IMR-90 (cell line): ENCODE measurements at regions not wholly inside any gene's neighbourhood (a gene's known extent, or its start where the extent isn't known, plus 50 kb on each side); places are given as distances from the start of the nearest gene placed in this dataset.

Source experiments
- ATAC-seq: fragments of 200-7000 bp; cut with Tn5 transposase; 2 replicates; pipeline ENCODE4 v1.9.1; 2020; ENCODE audit warnings: low read depth, mild to moderate bottlenecking, moderate library complexity
- BruUV-seq: library from RNA; stranded (reverse); fragments of 400-500 nt; replicated peaks from 2 replicates; lab custom pipeline; 2021; lab: Mats Ljungman, UMichigan
- CTCF ChIA-PET: fragments of 300-600 bp; formaldehyde crosslinking; extraction: SDS; loops from one replicate; lab custom pipeline; 2021; ENCODE audit warnings: antibody characterized with exemption; lab: Yijun Ruan, JAX
- POLR2A ChIA-PET: fragments of 300-600 bp; sonication (Branson Sonifier 250); formaldehyde crosslinking; loops from one replicate; lab custom pipeline; 2022; ENCODE audit warnings: antibody characterized with exemption; ENCODE audit not compliant: unreplicated experiment; lab: Charles Lee
- DNase-seq: peaks from one replicate; pipeline ENCODE4 v3.0.0; 2013
- H2AFZ ChIP-seq: replicated peaks from 2 replicates; pipeline ENCODE3; 2013; ENCODE audit warnings: low read length, mild to moderate bottlenecking; ENCODE audit not compliant: poor library complexity
- H2AK5ac ChIP-seq: 2 replicates; pipeline ENCODE4 v1.6.1; 2013; ENCODE audit warnings: low read depth, low read length, inconsistent platforms
- H2AK9ac ChIP-seq: replicated peaks from 2 replicates; pipeline ENCODE3; 2013; ENCODE audit warnings: mild to moderate bottlenecking, low read depth, low read length, moderate library complexity; ENCODE audit not compliant: poor library complexity
- H2BK120ac ChIP-seq: 2 replicates; pipeline ENCODE4 v1.6.1; 2013; ENCODE audit warnings: low read depth, low read length, inconsistent platforms
- H2BK15ac ChIP-seq: 3 replicates; pipeline ENCODE4 v1.6.1; 2013; ENCODE audit warnings: low read depth, low read length, inconsistent platforms
- H2BK20ac ChIP-seq: 2 replicates; pipeline ENCODE4 v1.6.1; 2013; ENCODE audit warnings: low read depth, mild to moderate bottlenecking, inconsistent platforms, low read length, moderate library complexity
- H2BK5ac ChIP-seq: 2 replicates; pipeline ENCODE4 v1.6.1; 2013; ENCODE audit warnings: mild to moderate bottlenecking, low read depth, low read length, inconsistent platforms; ENCODE audit not compliant: poor library complexity, severe bottlenecking
- H3K14ac ChIP-seq: replicated peaks from 2 replicates; pipeline ENCODE4 v1.6.1; 2013; ENCODE audit warnings: low read depth, low read length, inconsistent platforms
- H3K18ac ChIP-seq: 2 replicates; pipeline ENCODE4 v1.6.1; 2013; ENCODE audit warnings: low read depth, low read length, control low read depth
- H3K23ac ChIP-seq: 2 replicates; pipeline ENCODE4 v1.6.1; 2013; ENCODE audit warnings: low read depth, low read length, inconsistent platforms
- H3K27ac ChIP-seq: 2 replicates; pipeline ENCODE4 v1.5.1; 2013; ENCODE audit warnings: mild to moderate bottlenecking, control low read depth, low read length; ENCODE audit not compliant: insufficient read depth
- H3K27me3 ChIP-seq: 2 replicates; pipeline ENCODE4 v1.6.1; 2013; ENCODE audit warnings: low read length; ENCODE audit not compliant: control insufficient read depth, insufficient read depth
- H3K36me3 ChIP-seq: 2 replicates; pipeline ENCODE4 v1.6.1; 2013; ENCODE audit warnings: low read length, mixed read lengths; ENCODE audit not compliant: control insufficient read depth, insufficient read depth
- H3K4ac ChIP-seq: 2 replicates; pipeline ENCODE4 v1.6.1; 2013; ENCODE audit warnings: low read depth, low read length, inconsistent platforms
- H3K4me1 ChIP-seq: 2 replicates; pipeline ENCODE4 v1.6.1; 2013; ENCODE audit warnings: low read length, mixed read lengths; ENCODE audit not compliant: control insufficient read depth, insufficient read depth
- H3K4me2 ChIP-seq: 2 replicates; pipeline ENCODE4 v1.6.1; 2013; ENCODE audit warnings: low read depth, mild to moderate bottlenecking, control low read depth, low read length, moderate library complexity
- H3K4me3 ChIP-seq: 2 replicates; pipeline ENCODE4 v1.5.1; 2013; ENCODE audit warnings: low read depth, mild to moderate bottlenecking, control low read depth, low read length, moderate library complexity; ENCODE audit not compliant: insufficient read depth
- H3K56ac ChIP-seq: 2 replicates; pipeline ENCODE4 v1.6.1; 2013; ENCODE audit warnings: low read length, inconsistent platforms; ENCODE audit not compliant: insufficient read depth; ENCODE audit errors: extremely low read depth
- H3K79me1 ChIP-seq, 2 experiments: 2 replicates each; pipeline ENCODE4 v1.6.1; 2013; ENCODE audit warnings: low read length in 2 of 2, inconsistent platforms in 1 of 2, low read depth in 1 of 2
- H3K9ac ChIP-seq: 2 replicates; pipeline ENCODE4 v1.6.1; 2013; ENCODE audit warnings: low read depth, low read length, control low read depth
- H3K9me1 ChIP-seq: 2 replicates; pipeline ENCODE4 v1.6.1; 2013; ENCODE audit warnings: low read length, inconsistent platforms; ENCODE audit not compliant: insufficient read depth
- H3K9me3 ChIP-seq: 2 replicates; pipeline ENCODE4 v1.6.1; 2013; ENCODE audit warnings: low read length; ENCODE audit not compliant: control insufficient read depth, insufficient read depth
- H4K20me1 ChIP-seq: 2 replicates; pipeline ENCODE4 v1.6.1; 2013; ENCODE audit warnings: low read length, inconsistent platforms; ENCODE audit not compliant: insufficient read depth
- H4K5ac ChIP-seq: 2 replicates; pipeline ENCODE4 v1.6.1; 2013; ENCODE audit warnings: mild to moderate bottlenecking, low read depth, low read length, control low read depth
- H4K8ac ChIP-seq, 2 experiments: 2 replicates each; pipeline ENCODE4 v1.6.1; 2013; ENCODE audit warnings: low read depth in 2 of 2, low read length in 2 of 2, control low read depth in 1 of 2, inconsistent platforms in 1 of 2
- H4K91ac ChIP-seq: 2 replicates; pipeline ENCODE4 v1.6.1; 2013; ENCODE audit warnings: low read depth, low read length, inconsistent platforms; ENCODE audit not compliant: insufficient read depth
- WGBS, 2 experiments: methylation state at CpG; one replicate each; pipeline versions ENCODE4 v1.1.5 to v1.1.7; 2013; ENCODE audit warnings: missing lambda C conversion rate in 2 of 2; ENCODE audit not compliant: insufficient read length in 1 of 2; ENCODE audit errors: extremely low coverage in 2 of 2; 5-methylcytosine and 5-hydroxymethylcytosine counted together
- dilution Hi-C: fragments of 300-500 bp; cut with HindIII; formaldehyde crosslinking; loops from one replicate; pipeline ENCODE4 v1.14.3; 2018; ENCODE audit warnings: low sequenced_read_pairs; ENCODE audit not compliant: unreplicated experiment
- in situ Hi-C: fragments of 300-500 bp; cut with MboI; formaldehyde crosslinking; loops from 3 replicates; pipeline ENCODE4 v1.14.3; 2019; ENCODE audit warnings: low sequenced_read_pairs, inconsistent platforms, mixed read lengths
- intact Hi-C: fragments of 100-400 bp; cut with micrococcal nuclease; formaldehyde crosslinking; loops from 2 replicates; pipeline ENCODE4 v1.10.0; 2022
- TF ChIP-seq, protein P1 (sequence below): fragments of 150-350 bp; IDR thresholded peaks from 2 replicates; pipeline ENCODE4 v1.6.1; 2016; ENCODE audit warnings: low read depth, mild to moderate bottlenecking, low read length, moderate library complexity, borderline replicate concordance
- TF ChIP-seq, protein P2 (sequence below): conservative IDR thresholded peaks from 2 replicates; pipeline ENCODE4 v1.5.1; 2012; ENCODE audit warnings: mild to moderate bottlenecking, low read depth, low read length, improper control_type of control experiment

- no peak overlapping the region for H4K5ac ChIP-seq
- ChIA-PET CTCF (interaction anchor here (0.6 to 1.5 kb wide), 2 partner anchors 31 to 85 kb away, joined by 3 to 4 read pairs; no protein-coding TSS in a partner anchor), POLR2A (no interaction called here)
- DNase-seq (peak; percentile 68), ATAC-seq (peak; percentile 53)
- no peak overlapping the region for H2BK120ac ChIP-seq
- no peak overlapping the region for H2BK20ac ChIP-seq
- no peak overlapping the region for H2AK5ac ChIP-seq
- no peaks in the 10 kb centered on the region for H3K9me1 ChIP-seq
- H4K20me1 ChIP-seq = no peaks in the 10 kb centered on the region
- no peaks in the 10 kb centered on the region for H3K9me3 ChIP-seq
- BruUV-seq = no TSS peak
- H4K8ac ChIP-seq = no peak overlapping the region
- no peak overlapping the region for H3K27ac ChIP-seq
- H3K56ac ChIP-seq = no peak overlapping the region
- H4K91ac ChIP-seq = no peak overlapping the region
- no peak overlapping the region for H3K9ac ChIP-seq
- H3K79me1 ChIP-seq = no peaks in the 10 kb centered on the region
- H3K4me1 ChIP-seq = no peaks in the 10 kb centered on the region
- dilution Hi-C loops = no loop called here
- H2AK9ac ChIP-seq = no peak overlapping the region
- no CpG with 5 or more reads among the region's 3 CpGs for WGBS, 2 experiments
- intact Hi-C loops = no loop called here
- no peak overlapping the region for H3K18ac ChIP-seq
- in situ Hi-C loops = no loop called here
- no peak overlapping the region for H3K4me3 ChIP-seq
- no peak overlapping the region for H3K23ac ChIP-seq
- H2AFZ ChIP-seq = no peak overlapping the region
- H3K14ac ChIP-seq = no peak overlapping the region
- H3K36me3 ChIP-seq = no peaks in the 10 kb centered on the region
- no peak overlapping the region for H3K4me2 ChIP-seq
- TF ChIP-seq, protein P1, sequence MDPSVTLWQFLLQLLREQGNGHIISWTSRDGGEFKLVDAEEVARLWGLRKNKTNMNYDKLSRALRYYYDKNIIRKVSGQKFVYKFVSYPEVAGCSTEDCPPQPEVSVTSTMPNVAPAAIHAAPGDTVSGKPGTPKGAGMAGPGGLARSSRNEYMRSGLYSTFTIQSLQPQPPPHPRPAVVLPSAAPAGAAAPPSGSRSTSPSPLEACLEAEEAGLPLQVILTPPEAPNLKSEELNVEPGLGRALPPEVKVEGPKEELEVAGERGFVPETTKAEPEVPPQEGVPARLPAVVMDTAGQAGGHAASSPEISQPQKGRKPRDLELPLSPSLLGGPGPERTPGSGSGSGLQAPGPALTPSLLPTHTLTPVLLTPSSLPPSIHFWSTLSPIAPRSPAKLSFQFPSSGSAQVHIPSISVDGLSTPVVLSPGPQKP = no peak
- TF ChIP-seq, protein P2, sequence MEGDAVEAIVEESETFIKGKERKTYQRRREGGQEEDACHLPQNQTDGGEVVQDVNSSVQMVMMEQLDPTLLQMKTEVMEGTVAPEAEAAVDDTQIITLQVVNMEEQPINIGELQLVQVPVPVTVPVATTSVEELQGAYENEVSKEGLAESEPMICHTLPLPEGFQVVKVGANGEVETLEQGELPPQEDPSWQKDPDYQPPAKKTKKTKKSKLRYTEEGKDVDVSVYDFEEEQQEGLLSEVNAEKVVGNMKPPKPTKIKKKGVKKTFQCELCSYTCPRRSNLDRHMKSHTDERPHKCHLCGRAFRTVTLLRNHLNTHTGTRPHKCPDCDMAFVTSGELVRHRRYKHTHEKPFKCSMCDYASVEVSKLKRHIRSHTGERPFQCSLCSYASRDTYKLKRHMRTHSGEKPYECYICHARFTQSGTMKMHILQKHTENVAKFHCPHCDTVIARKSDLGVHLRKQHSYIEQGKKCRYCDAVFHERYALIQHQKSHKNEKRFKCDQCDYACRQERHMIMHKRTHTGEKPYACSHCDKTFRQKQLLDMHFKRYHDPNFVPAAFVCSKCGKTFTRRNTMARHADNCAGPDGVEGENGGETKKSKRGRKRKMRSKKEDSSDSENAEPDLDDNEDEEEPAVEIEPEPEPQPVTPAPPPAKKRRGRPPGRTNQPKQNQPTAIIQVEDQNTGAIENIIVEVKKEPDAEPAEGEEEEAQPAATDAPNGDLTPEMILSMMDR = no peak
- no peak overlapping the region for H3K4ac ChIP-seq
- H2BK5ac ChIP-seq = no peak overlapping the region
- no peak overlapping the region for H2BK15ac ChIP-seq
- no peaks in the 10 kb centered on the region; the same call in 1 of the 2 replicates for H3K27me3 ChIP-seq
Observed at GRCh38 chr2:163213661-163214081, 375.1 kb upstream of the KCNH7 start.
